Transverse colon (tissue), 4 donors: ENCODE measurements at regions not wholly inside any gene's neighbourhood (a gene's known extent, or its start where the extent isn't known, plus 50 kb on each side); places are given as distances from the start of the nearest gene placed in this dataset.

Experiments
- DNase-seq: peaks from one replicate; pipeline ENCODE4 v3.0.0-alpha.2; 2019
- H3K27ac ChIP-seq, 4 donors: fragments of 200-600 bp; sonication (generic); 2 replicates each; pipeline ENCODE4 v1.5.1; 2016 to 2018; ENCODE audit warnings: inconsistent platforms in 4 of 4
- H3K27me3 ChIP-seq: fragments of 200-600 bp; sonication (generic); 2 replicates; pipeline ENCODE4 v1.5.1; 2017; ENCODE audit warnings: inconsistent platforms
- H3K36me3 ChIP-seq, 4 donors: fragments of 200-600 bp; sonication (generic); 2 replicates each; pipeline ENCODE4 v1.5.1; 2017 to 2019; ENCODE audit warnings: inconsistent platforms in 4 of 4
- H3K4me1 ChIP-seq, 4 donors: fragments of 200-600 bp; sonication (generic); 2 replicates each; pipeline ENCODE4 v1.5.1; 2017 to 2020; ENCODE audit warnings: inconsistent platforms in 4 of 4
- H3K4me3 ChIP-seq, 4 donors: fragments of 200-600 bp; sonication (generic); 1 replicate in 1 of 4; 2 replicates in 3 of 4; pipeline versions ENCODE4 v1.5.1 to v1.6.1; 2017 to 2019; ENCODE audit warnings: inconsistent platforms in 4 of 4
- H3K9me3 ChIP-seq, 2 donors: fragments of 200-600 bp; sonication (generic); 2 replicates each; pipeline ENCODE4 v1.5.1; 2017 to 2019; ENCODE audit warnings: inconsistent platforms in 2 of 2
- CTCF ChIP-seq, 5 experiments: fragments of 200-600 bp in 3 of 5; fragments of 450-650 bp in 2 of 5; sonication (generic) in 3 of 5; IDR thresholded peaks; 1 replicate in 2 of 5; 2 replicates in 3 of 5; pipeline ENCODE4 v1.5.1; 2016 to 2017; ENCODE audit warnings: antibody characterized with exemption in 5 of 5, inconsistent platforms in 3 of 5, mild to moderate bottlenecking in 2 of 5, moderate library complexity in 1 of 5
- EP300 ChIP-seq: sonication (generic); formaldehyde crosslinking; IDR thresholded peaks from one replicate; pipeline ENCODE4 v1.6.1; 2017; ENCODE audit warnings: antibody characterized with exemption, low read depth
- POLR2A ChIP-seq: fragments of 450-650 bp; IDR thresholded peaks from one replicate; pipeline ENCODE4 v1.6.1; 2016; ENCODE audit warnings: antibody characterized with exemption, mild to moderate bottlenecking, moderate library complexity
- POLR2AphosphoS5 ChIP-seq, 3 donors: sonication (generic); formaldehyde crosslinking; IDR thresholded peaks; one replicate each; pipeline ENCODE4 v1.6.1; 2016; ENCODE audit warnings: antibody characterized with exemption in 3 of 3
- WGBS, 2 donors: methylation state at CpG; one replicate each; pipeline ENCODE4 v1.1.5; 2018; ENCODE audit warnings: low coverage in 1 of 2; 5-methylcytosine and 5-hydroxymethylcytosine counted together
- in situ Hi-C, 4 donors: fragments of 200-750 bp; cut with MboI; loops; one replicate each; pipeline versions ENCODE4 v1.15.0 to v1.15.1; 2017; ENCODE audit warnings: low sequenced_read_pairs in 3 of 4, low pct_ligation_motif_present in 1 of 4, low pct_unique_long_range_greater_than_20kb in 1 of 4
- intact Hi-C: fragments of 100-400 bp; cut with DNase I; formaldehyde crosslinking; loops from one replicate; pipeline ENCODE4 v1.15.1; 2023; ENCODE audit warnings: low total_unique reads

GRCh38 chr6:120681204-120681603, 653.1 kb downstream of the TBC1D32 start:
- DNase-seq: no peak
- Histone ChIP-seq H3K9me3 (no peaks in the 10 kb centered on the region), H3K4me3 (no peak overlapping the region), H3K27ac (no peak overlapping the region), H3K4me1 (no peaks in the 10 kb centered on the region), H3K36me3 (no peaks in the 10 kb centered on the region), H3K27me3 (no peaks in the 10 kb centered on the region)
- in situ Hi-C loops: no loop called here
- 47 to 60% methylated on average over 2 of the region's 2 CpGs for WGBS, 2 donors
- intact Hi-C loops: no loop called here
- TF ChIP-seq POLR2AphosphoS5 (IDR thresholded peaks at IDR 0.05) (no peak), CTCF (IDR thresholded peaks at IDR 0.05) (no peak), EP300 (no peak), POLR2A (no peak)

- no peak for DNase-seq
- Histone ChIP-seq H3K27me3 (no peaks in the 10 kb centered on the region), H3K27ac (no peak overlapping the region), H3K9me3 (no peaks in the 10 kb centered on the region), H3K4me1 (no peaks in the 10 kb centered on the region), H3K4me3 (no peak overlapping the region), H3K36me3 (no peaks in the 10 kb centered on the region)
- WGBS, 2 donors: 74 to 83% methylated on average over 2 to 3 of the region's 3 CpGs
- intact Hi-C loops: no loop called here
- in situ Hi-C loops: no loop called here
- TF ChIP-seq CTCF (IDR thresholded peaks at IDR 0.05) (no peak), EP300 (no peak)
Measured at GRCh38 chr6:120675886-120676285, 658.4 kb downstream of the TBC1D32 start.

- no peak for DNase-seq
- in situ Hi-C loops (no loop called here), intact Hi-C loops (no loop called here)
- WGBS, 2 donors: 30 to 40% methylated on average over 4 of the region's 4 CpGs
- H3K27me3 ChIP-seq: no peaks in the 10 kb centered on the region
- H3K9me3 ChIP-seq: peaks cover under 1 to 8% of the 10 kb centered on the region in 2 donors
- no peaks in the 10 kb centered on the region for H3K4me1 ChIP-seq
- TF ChIP-seq POLR2AphosphoS5 (IDR thresholded peaks at IDR 0.05) (no peak), EP300 (no peak), CTCF (IDR thresholded peaks at IDR 0.05) (no peak), POLR2A (no peak)
- no peaks in the 10 kb centered on the region for H3K36me3 ChIP-seq
- no peak overlapping the region for H3K4me3 ChIP-seq
- H3K27ac ChIP-seq: no peak overlapping the region
Measured at GRCh38 chr6:120671519-120671918, 662.8 kb downstream of the TBC1D32 start.

- no peaks in the 10 kb centered on the region for H3K9me3 ChIP-seq
- 57 to 59% methylated on average over 2 of the region's 2 CpGs for WGBS, 2 donors
- no peaks in the 10 kb centered on the region for H3K27me3 ChIP-seq
- no peaks in the 10 kb centered on the region for H3K4me1 ChIP-seq
- no peak for DNase-seq
- no peak overlapping the region for H3K4me3 ChIP-seq
- no peak for TF ChIP-seq POLR2AphosphoS5 (IDR thresholded peaks at IDR 0.05)
- TF ChIP-seq CTCF (IDR thresholded peaks at IDR 0.05): no peak
- no peak for TF ChIP-seq POLR2A
- in situ Hi-C loops (no loop called here), intact Hi-C loops (no loop called here)
- H3K27ac ChIP-seq: no peak overlapping the region
- no peaks in the 10 kb centered on the region for H3K36me3 ChIP-seq
Measured at GRCh38 chr6:120652506-120652905, 681.8 kb downstream of the TBC1D32 start.
